ENCODE measurements at regions not wholly inside any gene's neighbourhood (a gene's known extent, or its start where the extent isn't known, plus 50 kb on each side); places are given as distances from the start of the nearest gene placed in this dataset.

GRCh38 chr6:150710236-150710635 is 110.6 kb downstream of the PLEKHG1 start:
- H3K27ac ChIP-seq, result no peak overlapping the region
- no peak for TF ChIP-seq CTCF (IDR thresholded peaks at IDR 0.05)
- no peak overlapping the region for H3K4me3 ChIP-seq
- DNase-seq (ENCODE audit: low spot score), result no peak

- H3K27ac ChIP-seq, result no peak overlapping the region
- no peak for TF ChIP-seq CTCF (IDR thresholded peaks at IDR 0.05)
- no peak for DNase-seq (ENCODE audit: low spot score)
- no peak overlapping the region for H3K4me3 ChIP-seq
Measured at GRCh38 chr6:150711061-150711460, 111.4 kb downstream of the PLEKHG1 start.

- Histone ChIP-seq H3K27ac (no peak overlapping the region), H3K4me3 (no peak overlapping the region)
- no peak for TF ChIP-seq CTCF (IDR thresholded peaks at IDR 0.05)
- DNase-seq (ENCODE audit: low spot score), result no peak
Measured at GRCh38 chr6:150711584-150712504, 112.2 kb downstream of the PLEKHG1 start.

- TF ChIP-seq CTCF (IDR thresholded peaks at IDR 0.05), result no peak
- Histone ChIP-seq H3K27ac (no peak overlapping the region), H3K4me3 (no peak overlapping the region)
- DNase-seq (ENCODE audit: low spot score), result no peak
Measured at GRCh38 chr6:150712505-150713252, 113.0 kb downstream of the PLEKHG1 start.

GRCh38 chr6:150713487-150713886 is 113.8 kb downstream of the PLEKHG1 start:
- Histone ChIP-seq H3K4me3 (no peak overlapping the region), H3K27ac (no peak overlapping the region)
- no peak for TF ChIP-seq CTCF (IDR thresholded peaks at IDR 0.05)
- DNase-seq (ENCODE audit: low spot score), result no peak

GRCh38 chr6:150713931-150714330 is 114.2 kb downstream of the PLEKHG1 start:
- DNase-seq (ENCODE audit: low spot score), result no peak
- no peak for TF ChIP-seq CTCF (IDR thresholded peaks at IDR 0.05)
- no peak overlapping the region for H3K27ac ChIP-seq
- no peak overlapping the region for H3K4me3 ChIP-seq
